Retinal pigment epithelial cell (primary cell): ENCODE measurements at regions not wholly inside any gene's neighbourhood (a gene's known extent, or its start where the extent isn't known, plus 50 kb on each side); places are given as distances from the start of the nearest gene placed in this dataset.

Experiments used
- DNase-seq: peaks from one replicate; pipeline ENCODE4 v3.0.0-alpha.2; 2010; ENCODE audit warnings: low read depth
- H3K4me3 ChIP-seq: 2 replicates; pipeline ENCODE4 v1.5.1; 2011; ENCODE audit warnings: mild to moderate bottlenecking, low read length, control low read depth, moderate library complexity
- CTCF ChIP-seq: conservative IDR thresholded peaks from 2 replicates; pipeline ENCODE4 v1.5.1; 2011; ENCODE audit warnings: low read depth, low read length, control low read depth, inconsistent platforms

- no peak for DNase-seq
- no peak overlapping the region for H3K4me3 ChIP-seq
- TF ChIP-seq CTCF, result no peak
Measured at GRCh38 chr5:19001539-19001938, 986.5 kb downstream of the CDH18 start.

GRCh38 chr5:19002111-19002510 lies 985.9 kb downstream of the CDH18 start:
- no peak for DNase-seq
- H3K4me3 ChIP-seq, result no peak overlapping the region
- no peak for TF ChIP-seq CTCF

GRCh38 chr5:19018822-19019221 lies 969.2 kb downstream of the CDH18 start:
- no peak for TF ChIP-seq CTCF
- no peak overlapping the region for H3K4me3 ChIP-seq
- no peak for DNase-seq

GRCh38 chr5:19031491-19031890 lies 956.5 kb downstream of the CDH18 start:
- no peak for DNase-seq
- H3K4me3 ChIP-seq, result no peak overlapping the region
- no peak for TF ChIP-seq CTCF

- no peak overlapping the region for H3K4me3 ChIP-seq
- DNase-seq, result no peak
- TF ChIP-seq CTCF, result no peak
Measured at GRCh38 chr5:19035816-19036215, 952.2 kb downstream of the CDH18 start.

GRCh38 chr5:19042106-19042505 lies 945.9 kb downstream of the CDH18 start:
- no peak overlapping the region for H3K4me3 ChIP-seq
- TF ChIP-seq CTCF, result no peak
- DNase-seq, result no peak

GRCh38 chr5:19044311-19044710 lies 943.7 kb downstream of the CDH18 start:
- no peak overlapping the region for H3K4me3 ChIP-seq
- DNase-seq, result no peak
- TF ChIP-seq CTCF, result no peak
